ENCODE measurements at regions not wholly inside any gene's neighbourhood (a gene's known extent, or its start where the extent isn't known, plus 50 kb on each side); places are given as distances from the start of the nearest gene placed in this dataset.
A peak's percentile ranks its signal among the peaks of the same experiment; 100 is the strongest.

DNA sequence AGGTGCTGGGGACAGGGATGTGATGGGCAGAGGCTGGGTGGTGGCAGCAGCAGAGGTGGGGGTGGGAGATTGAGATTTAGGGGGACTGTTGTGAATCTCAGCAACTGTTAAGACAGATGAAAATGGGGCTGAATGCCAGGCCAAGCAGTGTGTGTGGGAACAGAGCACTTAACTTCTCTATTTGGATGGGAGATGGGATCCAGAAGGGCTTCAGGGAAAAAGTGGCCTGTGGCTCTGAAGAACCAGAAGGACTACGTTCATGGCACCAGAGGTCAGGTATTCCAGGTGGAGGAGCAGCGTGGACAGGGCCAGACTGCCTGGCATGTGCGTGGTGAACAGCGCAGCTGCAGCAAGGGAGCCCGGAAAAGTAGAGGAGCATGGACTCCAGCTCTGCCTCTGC, 82.6 kb upstream of the SYT13 start:
- no peaks in the 10 kb centered on the region for H3K36me3 ChIP-seq (ENCODE audit: control insufficient read depth, insufficient read depth, low read length)
- no peaks in the 10 kb centered on the region for H3K9me3 ChIP-seq (ENCODE audit: control insufficient read depth, insufficient read depth, low read length)
- no peak for DNase-seq (ENCODE audit: low read depth, low spot score)
- no peaks in the 10 kb centered on the region for H3K27me3 ChIP-seq (ENCODE audit: control insufficient read depth, insufficient read depth, low read length)
- H3K27ac ChIP-seq (ENCODE audit: low read length) = no peak overlapping the region
- no peak overlapping the region for H3K4me3 ChIP-seq (ENCODE audit: low read length)
- no CpG with 5 or more reads among the region's 5 CpGs for WGBS (ENCODE audit: insufficient coverage, insufficient read length)
- H3K4me1 ChIP-seq (ENCODE audit: control insufficient read depth, insufficient read depth, low read length) = peaks cover 4% of the 10 kb centered on the region; the same call in 1 of the 2 replicates

DNA sequence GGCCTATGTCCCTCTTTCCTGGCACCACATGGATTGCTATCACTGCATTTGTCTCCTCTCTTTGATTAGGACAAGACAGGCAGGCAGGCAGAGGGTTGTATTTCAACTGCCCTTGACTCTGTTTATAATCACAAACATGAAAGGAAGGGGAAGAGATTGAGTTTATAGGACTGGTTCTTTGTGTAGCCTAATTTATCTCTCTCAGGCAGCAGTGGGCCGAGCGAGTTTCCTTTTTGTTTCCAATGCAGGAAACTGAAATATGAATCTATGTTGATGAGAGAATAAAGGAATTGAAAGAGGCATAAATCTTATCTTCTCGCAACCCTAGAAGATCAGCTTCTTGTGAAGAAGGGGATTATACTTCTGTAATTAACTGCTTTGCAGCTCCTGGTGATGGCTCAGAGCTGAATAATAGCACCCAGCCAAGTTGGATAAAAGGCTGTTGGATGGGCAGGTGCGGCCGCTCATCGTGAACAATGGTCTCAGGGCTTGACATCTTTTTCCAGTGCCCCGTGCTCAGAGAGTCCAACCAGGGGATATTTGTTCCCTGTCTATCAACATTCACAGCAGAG, 80.6 kb upstream of the SYT13 start:
- Histone ChIP-seq H3K4me1 (ENCODE audit: control insufficient read depth, insufficient read depth, low read length) (peaks cover 2% of the 10 kb centered on the region; the same call in 1 of the 2 replicates), H3K9me3 (ENCODE audit: control insufficient read depth, insufficient read depth, low read length) (no peaks in the 10 kb centered on the region), H3K27ac (ENCODE audit: low read length) (no peak overlapping the region), H3K36me3 (ENCODE audit: control insufficient read depth, insufficient read depth, low read length) (no peaks in the 10 kb centered on the region), H3K4me3 (ENCODE audit: low read length) (no peak overlapping the region), H3K27me3 (ENCODE audit: control insufficient read depth, insufficient read depth, low read length) (no peaks in the 10 kb centered on the region)
- DNase-seq (ENCODE audit: low read depth, low spot score) = no peak
- no CpG with 5 or more reads among the region's 7 CpGs for WGBS (ENCODE audit: insufficient coverage, insufficient read length)

DNA sequence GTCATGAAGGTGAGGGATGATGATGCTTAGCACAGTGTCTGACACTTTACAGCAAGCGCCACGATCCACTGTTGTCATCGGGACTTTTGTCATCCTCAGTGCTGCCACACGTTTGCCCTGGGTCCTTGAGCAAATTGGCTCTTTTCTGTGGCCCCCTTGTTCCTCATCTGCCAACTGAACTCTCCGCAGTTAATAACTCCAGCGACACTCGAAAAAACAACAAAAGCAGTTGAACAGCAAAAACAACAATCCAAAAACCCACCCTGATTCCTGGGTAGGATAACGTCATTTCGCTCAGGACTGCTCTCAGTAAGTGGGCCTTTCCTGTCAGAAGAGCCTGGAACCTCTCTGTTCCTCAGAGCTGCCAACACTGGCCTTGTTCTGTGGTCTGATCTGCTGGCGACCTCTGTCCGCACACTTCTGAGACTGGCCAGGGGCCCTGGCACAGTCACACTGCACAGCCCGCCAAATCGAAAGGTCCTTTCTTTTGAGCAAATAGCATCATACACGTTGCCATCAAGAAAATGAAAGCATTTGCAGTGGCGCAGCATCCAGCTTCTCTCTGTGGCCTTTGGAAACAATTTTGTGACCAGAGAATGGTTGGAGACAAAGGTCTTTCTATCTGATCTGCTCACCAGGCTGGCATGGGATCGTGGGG, 79.9 kb upstream of the SYT13 start:
- Histone ChIP-seq H3K27ac (ENCODE audit: low read length) (no peak overlapping the region), H3K27me3 (ENCODE audit: control insufficient read depth, insufficient read depth, low read length) (no peaks in the 10 kb centered on the region), H3K4me3 (ENCODE audit: low read length) (no peak overlapping the region), H3K4me1 (ENCODE audit: control insufficient read depth, insufficient read depth, low read length) (peaks cover 2% of the 10 kb centered on the region; the same call in 1 of the 2 replicates), H3K9me3 (ENCODE audit: control insufficient read depth, insufficient read depth, low read length) (no peaks in the 10 kb centered on the region), H3K36me3 (ENCODE audit: control insufficient read depth, insufficient read depth, low read length) (no peaks in the 10 kb centered on the region)
- no CpG with 5 or more reads among the region's 16 CpGs for WGBS (ENCODE audit: insufficient coverage, insufficient read length)
- DNase-seq (ENCODE audit: low read depth, low spot score) = no peak

DNA sequence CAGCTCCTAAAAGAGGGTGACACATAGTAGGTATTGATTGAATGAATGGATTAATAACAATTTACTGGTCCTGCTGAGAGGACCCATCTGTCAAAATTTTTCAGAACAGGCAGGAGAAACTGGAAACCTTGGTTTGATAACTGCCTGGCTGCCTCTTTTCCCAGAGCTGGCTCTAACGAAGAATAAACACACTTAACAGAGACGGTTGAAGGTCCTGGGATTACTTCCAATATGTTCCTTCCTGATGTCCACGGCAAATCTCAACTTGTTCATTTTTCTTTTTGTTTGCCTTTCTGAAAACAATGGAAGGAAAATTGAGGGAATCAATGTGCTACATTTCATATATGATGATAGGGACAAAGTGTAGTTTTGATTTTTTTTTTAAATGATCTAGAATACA, 76.5 kb upstream of the SYT13 start:
- Histone ChIP-seq H3K4me3 (ENCODE audit: low read length) (no peak overlapping the region), H3K27ac (ENCODE audit: low read length) (no peak overlapping the region), H3K36me3 (ENCODE audit: control insufficient read depth, insufficient read depth, low read length) (no peaks in the 10 kb centered on the region), H3K4me1 (ENCODE audit: control insufficient read depth, insufficient read depth, low read length) (no peaks in the 10 kb centered on the region), H3K27me3 (ENCODE audit: control insufficient read depth, insufficient read depth, low read length) (no peaks in the 10 kb centered on the region), H3K9me3 (ENCODE audit: control insufficient read depth, insufficient read depth, low read length) (no peaks in the 10 kb centered on the region)
- no peak for DNase-seq (ENCODE audit: low read depth, low spot score)
- WGBS (ENCODE audit: insufficient coverage, insufficient read length) = no CpG with 5 or more reads among the region's 3 CpGs

DNA sequence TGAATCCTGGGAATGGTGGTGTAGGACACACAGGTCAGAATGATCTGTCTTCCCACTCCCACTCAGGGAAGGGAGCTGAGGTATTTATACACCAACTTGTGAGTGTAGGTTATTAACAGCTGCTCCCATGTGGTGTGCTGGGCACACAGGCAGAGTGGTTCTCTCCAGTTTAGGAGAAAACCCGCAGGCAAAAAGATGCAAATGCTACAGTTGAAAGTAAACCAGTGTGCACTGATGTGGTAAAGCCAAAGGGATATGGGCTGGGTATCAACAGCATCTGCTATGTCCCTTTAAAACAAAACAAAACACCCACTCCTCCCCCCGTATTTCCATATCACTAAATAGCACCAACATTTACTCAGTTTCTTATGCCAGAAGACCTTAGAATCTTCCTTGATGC, 75.4 kb upstream of the SYT13 start:
- Histone ChIP-seq H3K4me3 (ENCODE audit: low read length) (no peak overlapping the region), H3K27ac (ENCODE audit: low read length) (no peak overlapping the region), H3K36me3 (ENCODE audit: control insufficient read depth, insufficient read depth, low read length) (no peaks in the 10 kb centered on the region), H3K4me1 (ENCODE audit: control insufficient read depth, insufficient read depth, low read length) (no peaks in the 10 kb centered on the region), H3K27me3 (ENCODE audit: control insufficient read depth, insufficient read depth, low read length) (no peaks in the 10 kb centered on the region), H3K9me3 (ENCODE audit: control insufficient read depth, insufficient read depth, low read length) (no peaks in the 10 kb centered on the region)
- WGBS (ENCODE audit: insufficient coverage, insufficient read length) = 100% methylated on average over 1 of the region's 2 CpGs
- DNase-seq (ENCODE audit: low read depth, low spot score) = no peak

DNA sequence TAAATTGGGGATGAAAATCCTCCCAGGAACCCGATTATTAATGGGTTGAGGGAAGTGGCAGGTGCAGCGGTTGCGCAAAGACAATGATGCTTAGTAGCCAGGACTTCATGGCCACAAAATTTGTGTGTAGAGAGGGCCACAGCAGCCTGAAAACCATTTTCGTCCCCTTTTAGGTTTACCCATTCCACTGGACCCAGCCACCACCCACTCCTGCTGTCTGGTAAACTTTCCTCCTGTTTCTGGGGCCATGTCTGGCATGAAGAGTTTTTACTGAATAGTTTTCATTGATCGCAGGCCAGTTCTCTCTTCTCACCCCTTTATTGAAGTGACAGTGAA, 69.5 kb upstream of the SYT13 start:
- WGBS (ENCODE audit: insufficient coverage, insufficient read length) = no CpG with 5 or more reads among the region's 5 CpGs
- Histone ChIP-seq H3K27ac (ENCODE audit: low read length) (no peak overlapping the region), H3K9me3 (ENCODE audit: control insufficient read depth, insufficient read depth, low read length) (no peaks in the 10 kb centered on the region), H3K4me1 (ENCODE audit: control insufficient read depth, insufficient read depth, low read length) (no peaks in the 10 kb centered on the region), H3K4me3 (ENCODE audit: low read length) (peak overlapping the region; percentile 81), H3K36me3 (ENCODE audit: control insufficient read depth, insufficient read depth, low read length) (no peaks in the 10 kb centered on the region), H3K27me3 (ENCODE audit: control insufficient read depth, insufficient read depth, low read length) (no peaks in the 10 kb centered on the region)
- DNase-seq (ENCODE audit: low read depth, low spot score) = no peak

DNA sequence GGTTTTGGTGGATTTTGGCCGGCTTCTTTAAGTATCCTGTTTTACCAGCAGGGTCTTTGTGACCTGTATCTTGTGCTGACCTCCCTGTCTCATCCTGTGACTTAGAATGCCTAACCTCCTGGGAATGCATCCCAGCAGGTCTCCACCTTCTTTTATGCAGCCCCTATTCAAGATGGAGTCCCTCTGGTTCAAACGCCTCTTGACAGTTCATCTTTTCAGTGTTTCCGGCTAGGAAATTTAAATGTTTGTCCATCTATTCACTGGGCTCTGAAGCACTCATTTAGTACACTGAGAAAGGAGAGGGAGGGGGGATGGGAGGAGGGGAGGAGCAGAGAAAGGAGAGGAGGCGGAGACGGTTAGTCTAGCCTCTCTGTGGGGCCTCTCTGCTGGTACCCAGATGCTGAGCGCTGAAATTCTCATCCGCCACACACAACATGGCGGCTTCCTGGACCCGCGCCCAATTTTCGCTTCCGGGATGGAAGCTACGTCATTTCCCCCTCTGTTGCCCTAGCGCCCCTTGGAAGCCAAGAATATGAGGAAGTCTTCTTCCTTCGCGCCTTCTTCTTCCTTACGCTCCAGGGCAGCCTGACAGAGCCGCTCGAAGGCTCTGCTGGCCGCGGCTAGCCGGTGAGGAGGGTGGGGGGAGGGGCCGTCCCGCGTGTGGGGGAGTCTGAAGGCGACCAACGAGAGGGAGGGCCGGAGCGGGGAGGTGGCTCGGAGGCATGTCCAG, 69.0 kb upstream of the SYT13 start:
- no peaks in the 10 kb centered on the region for H3K9me3 ChIP-seq (ENCODE audit: control insufficient read depth, insufficient read depth, low read length)
- H3K27ac ChIP-seq (ENCODE audit: low read length) = no peak overlapping the region
- WGBS (ENCODE audit: insufficient coverage, insufficient read length) = no CpG with 5 or more reads among the region's 30 CpGs
- H3K4me3 ChIP-seq (ENCODE audit: low read length) = peak overlapping the region; percentile 81
- peak; percentile 83 for DNase-seq (ENCODE audit: low read depth, low spot score)
- no peaks in the 10 kb centered on the region for H3K27me3 ChIP-seq (ENCODE audit: control insufficient read depth, insufficient read depth, low read length)
- no peaks in the 10 kb centered on the region for H3K4me1 ChIP-seq (ENCODE audit: control insufficient read depth, insufficient read depth, low read length)
- no peaks in the 10 kb centered on the region for H3K36me3 ChIP-seq (ENCODE audit: control insufficient read depth, insufficient read depth, low read length)

DNA sequence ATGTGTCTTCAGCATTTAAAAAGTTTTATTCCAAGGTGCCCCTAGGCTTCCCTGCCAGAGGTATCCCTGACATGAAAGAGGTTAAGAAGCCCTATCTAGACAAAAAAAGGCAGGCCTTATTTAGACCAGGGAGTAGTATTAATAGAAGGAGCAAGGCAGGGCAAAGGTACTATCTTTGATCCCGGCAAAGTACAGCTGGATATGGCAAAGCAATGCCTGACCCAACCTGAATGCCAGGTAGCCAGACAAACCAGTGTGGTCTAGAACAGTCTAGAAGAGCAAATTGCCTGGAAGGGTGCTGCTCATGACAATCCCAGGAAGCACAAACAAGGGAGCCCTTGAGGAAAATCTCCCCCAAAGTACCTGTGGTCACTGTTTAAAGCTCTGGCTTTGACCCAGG, 62.6 kb upstream of the SYT13 start:
- no peaks in the 10 kb centered on the region for H3K9me3 ChIP-seq (ENCODE audit: control insufficient read depth, insufficient read depth, low read length)
- no CpG with 5 or more reads among the region's 1 CpG for WGBS (ENCODE audit: insufficient coverage, insufficient read length)
- no peak overlapping the region for H3K27ac ChIP-seq (ENCODE audit: low read length)
- no peak overlapping the region for H3K4me3 ChIP-seq (ENCODE audit: low read length)
- no peaks in the 10 kb centered on the region for H3K27me3 ChIP-seq (ENCODE audit: control insufficient read depth, insufficient read depth, low read length)
- no peaks in the 10 kb centered on the region for H3K4me1 ChIP-seq (ENCODE audit: control insufficient read depth, insufficient read depth, low read length)
- H3K36me3 ChIP-seq (ENCODE audit: control insufficient read depth, insufficient read depth, low read length) = no peaks in the 10 kb centered on the region
- no peak for DNase-seq (ENCODE audit: low read depth, low spot score)

DNA sequence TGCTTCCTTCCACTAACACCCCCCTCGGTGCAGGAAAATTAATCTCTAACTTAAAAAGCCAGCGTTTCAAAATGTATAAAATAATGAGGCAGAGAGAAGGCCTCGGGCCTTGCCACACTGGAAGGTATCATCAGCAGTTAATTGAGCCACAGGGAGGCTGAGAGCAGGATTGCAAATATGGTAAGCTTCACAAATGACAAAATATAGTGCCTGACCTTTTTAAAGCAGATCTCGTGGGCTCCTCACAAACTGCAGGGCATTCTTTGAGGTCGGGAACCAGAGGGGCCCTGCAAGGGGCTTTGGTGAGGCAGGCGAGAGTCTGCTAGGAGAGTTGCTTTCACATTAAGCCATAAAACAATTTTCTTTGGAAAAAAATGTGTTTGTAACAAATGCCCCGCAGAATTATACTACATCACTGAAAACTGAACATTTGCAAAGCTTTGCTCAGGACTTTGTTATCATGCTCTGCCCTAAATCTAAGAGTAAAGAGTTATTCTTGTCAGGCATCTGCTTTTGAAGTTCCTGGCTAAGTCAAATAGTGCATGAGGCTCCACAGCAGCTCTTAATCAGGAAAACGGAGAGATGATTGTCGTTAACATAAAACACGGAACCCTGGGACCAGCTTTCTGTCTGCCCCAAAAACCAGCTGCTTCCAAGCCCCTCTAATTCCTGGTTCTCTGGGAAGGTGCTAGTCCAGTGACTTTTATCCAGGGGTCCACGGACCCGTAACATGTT, 61.4 kb upstream of the SYT13 start:
- H3K36me3 ChIP-seq (ENCODE audit: control insufficient read depth, insufficient read depth, low read length) = no peaks in the 10 kb centered on the region
- no peaks in the 10 kb centered on the region for H3K27me3 ChIP-seq (ENCODE audit: control insufficient read depth, insufficient read depth, low read length)
- no CpG with 5 or more reads among the region's 12 CpGs for WGBS (ENCODE audit: insufficient coverage, insufficient read length)
- no peaks in the 10 kb centered on the region for H3K9me3 ChIP-seq (ENCODE audit: control insufficient read depth, insufficient read depth, low read length)
- no peak overlapping the region for H3K4me3 ChIP-seq (ENCODE audit: low read length)
- no peak for DNase-seq (ENCODE audit: low read depth, low spot score)
- no peak overlapping the region for H3K27ac ChIP-seq (ENCODE audit: low read length)
- H3K4me1 ChIP-seq (ENCODE audit: control insufficient read depth, insufficient read depth, low read length) = no peaks in the 10 kb centered on the region

DNA sequence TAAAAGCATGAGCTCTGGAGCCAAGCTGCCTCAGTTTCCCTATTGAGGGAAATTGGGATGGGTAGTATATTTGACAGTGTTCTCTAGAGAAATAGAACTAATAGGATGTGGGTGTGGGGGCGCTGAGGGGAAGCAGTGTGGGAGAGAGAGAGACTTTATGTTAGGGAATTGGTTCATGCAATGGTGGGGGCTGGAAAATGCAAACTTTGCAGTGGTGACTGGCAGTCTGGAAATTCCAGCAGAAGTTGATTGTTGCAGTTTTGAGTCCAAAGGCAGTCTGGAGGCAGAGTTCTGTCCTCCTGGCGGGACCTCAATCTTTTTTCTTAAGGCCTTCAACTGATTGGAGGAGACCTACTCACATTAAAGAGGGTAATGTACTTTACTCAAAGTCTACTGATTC, 59.4 kb upstream of the SYT13 start:
- H3K27me3 ChIP-seq (ENCODE audit: control insufficient read depth, insufficient read depth, low read length) = no peaks in the 10 kb centered on the region
- no CpG with 5 or more reads among the region's 2 CpGs for WGBS (ENCODE audit: insufficient coverage, insufficient read length)

More for the DNA sequence above, 59.4 kb upstream of the SYT13 start:
- Histone ChIP-seq H3K4me1 (ENCODE audit: control insufficient read depth, insufficient read depth, low read length) (no peaks in the 10 kb centered on the region), H3K27ac (ENCODE audit: low read length) (no peak overlapping the region), H3K4me3 (ENCODE audit: low read length) (no peak overlapping the region), H3K9me3 (ENCODE audit: control insufficient read depth, insufficient read depth, low read length) (no peaks in the 10 kb centered on the region), H3K36me3 (ENCODE audit: control insufficient read depth, insufficient read depth, low read length) (no peaks in the 10 kb centered on the region)
- no peak for DNase-seq (ENCODE audit: low read depth, low spot score)
